ENCODE measurements at regions not wholly inside any gene's neighbourhood (a gene's known extent, or its start where the extent isn't known, plus 50 kb on each side); places are given as distances from the start of the nearest gene placed in this dataset.
"Not testable (repeated sequence)": the region's sequence is repeated elsewhere in the genome, so short reads cannot be mapped to it uniquely, and the experiment has no call there.

DNA sequence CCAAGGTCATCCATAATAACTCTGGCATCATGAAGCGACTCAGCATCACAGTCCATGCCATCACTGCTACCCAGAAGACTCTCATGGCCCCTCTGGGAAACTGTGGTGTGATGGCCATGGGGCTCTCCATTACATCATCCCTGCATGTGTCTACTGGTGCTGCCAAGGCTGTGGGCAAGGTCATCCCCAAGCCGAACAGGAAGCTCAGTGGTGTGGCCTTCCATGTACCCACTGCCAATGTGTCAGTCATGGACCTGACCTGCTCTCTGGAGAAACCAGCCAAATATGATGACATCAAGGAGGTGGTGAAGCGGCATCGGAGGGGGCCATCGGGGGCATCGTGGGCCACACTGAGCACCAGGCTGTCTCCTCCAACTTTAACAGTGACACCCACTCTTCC lies 65.1 kb upstream of the ARHGAP29 start:
- no peak for DNase-seq

DNA sequence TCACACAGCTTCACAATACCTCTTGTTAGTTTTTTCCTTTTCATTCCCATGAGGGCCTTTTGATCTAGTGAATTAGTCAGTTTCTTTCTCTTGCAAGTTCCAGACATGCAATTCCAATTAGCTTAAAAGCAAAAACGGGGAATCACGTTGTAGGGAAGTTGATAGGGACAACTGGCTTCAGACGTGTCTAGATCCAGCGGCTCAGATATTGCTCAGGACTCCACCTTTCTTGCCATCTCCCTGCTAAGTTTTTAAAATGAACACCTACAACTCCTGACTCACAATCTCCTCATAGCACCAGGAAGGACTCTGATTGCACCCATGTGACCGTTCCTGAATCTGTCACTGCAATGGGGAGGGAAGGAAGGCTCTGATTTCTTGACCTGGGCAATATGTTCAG lies 63.8 kb upstream of the ARHGAP29 start:
- no peak for DNase-seq

DNA sequence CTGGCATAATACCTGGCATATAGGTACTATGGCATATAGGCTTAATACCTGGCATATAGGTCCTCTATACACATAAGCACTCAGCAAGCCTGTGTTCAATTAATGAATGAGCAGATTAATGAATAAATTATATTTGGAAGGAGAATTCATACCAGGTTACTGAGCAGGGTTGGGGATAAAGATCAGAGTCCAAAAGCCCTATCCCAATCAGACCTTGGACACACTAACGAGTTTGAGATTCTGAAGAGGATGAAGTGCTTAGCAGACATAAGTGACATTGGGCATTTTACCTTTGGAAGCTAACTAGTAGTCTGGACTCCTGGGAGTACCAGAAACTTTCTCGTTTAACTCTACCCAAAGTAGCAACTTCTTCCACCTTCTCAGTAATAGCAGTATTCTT lies 63.3 kb upstream of the ARHGAP29 start:
- no peak for DNase-seq

DNA sequence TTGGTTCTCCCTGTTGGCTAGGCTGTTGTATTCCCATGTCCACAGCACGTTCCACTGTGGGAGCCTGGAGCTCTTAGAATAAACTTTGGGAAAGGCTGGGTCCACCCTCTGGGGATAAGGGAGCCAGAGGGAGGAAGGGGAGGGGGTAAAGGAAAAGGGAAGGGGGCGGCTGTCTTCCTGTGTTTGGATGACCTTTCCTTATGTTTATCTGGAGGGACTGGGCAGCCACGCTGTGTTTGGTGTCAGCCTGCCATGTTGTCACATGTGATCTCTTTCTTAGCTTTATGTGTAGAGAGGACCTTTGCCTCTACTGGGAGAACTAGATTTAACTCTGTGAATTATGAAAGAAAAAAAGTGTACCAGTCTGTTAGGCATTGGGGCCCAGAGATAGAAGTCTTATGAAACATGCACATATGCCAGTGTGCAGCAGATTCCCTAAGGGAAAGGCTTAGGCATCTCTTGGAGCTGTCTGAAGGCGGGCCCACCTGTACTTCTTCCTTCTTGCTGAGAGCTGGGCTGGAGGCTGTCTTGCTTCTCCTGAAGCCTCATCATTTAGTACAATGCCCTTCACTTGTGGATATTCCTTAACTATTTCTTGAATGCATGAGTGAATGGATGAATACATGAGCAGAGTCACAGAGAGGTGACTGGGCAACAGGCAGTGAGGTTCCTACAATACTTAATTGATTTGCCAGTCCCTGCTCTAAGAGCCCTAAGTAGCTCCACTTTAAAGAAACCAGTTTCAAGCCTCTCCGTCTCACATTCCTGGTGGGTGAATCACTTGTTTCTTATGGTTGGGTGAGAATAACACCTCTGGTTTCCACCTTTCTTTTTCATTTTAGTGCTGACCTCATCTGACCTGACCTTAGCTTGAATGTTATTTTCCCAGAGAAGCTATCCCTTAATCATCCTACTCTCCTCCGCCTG lies 62.5 kb upstream of the ARHGAP29 start:
- no peak for DNase-seq

DNA sequence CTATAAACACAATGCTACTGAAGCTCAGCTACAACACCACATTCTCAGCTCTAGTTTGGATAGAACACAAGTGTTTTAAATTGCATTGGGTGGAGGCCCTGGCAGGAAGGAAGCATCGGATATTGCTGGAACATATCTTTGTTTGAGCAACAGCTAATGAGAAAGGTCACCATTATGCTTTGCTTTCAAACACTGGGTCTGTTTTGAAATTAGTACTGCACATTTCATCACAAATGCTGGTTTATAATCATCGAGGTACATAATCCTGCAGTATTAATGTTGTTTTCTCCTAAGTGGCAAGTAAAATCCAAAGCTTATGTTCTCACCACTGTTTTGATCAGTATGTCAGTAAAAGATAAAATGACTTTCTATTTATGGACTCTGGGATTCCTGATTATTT lies 61.5 kb upstream of the ARHGAP29 start:
- no peak for DNase-seq

DNA sequence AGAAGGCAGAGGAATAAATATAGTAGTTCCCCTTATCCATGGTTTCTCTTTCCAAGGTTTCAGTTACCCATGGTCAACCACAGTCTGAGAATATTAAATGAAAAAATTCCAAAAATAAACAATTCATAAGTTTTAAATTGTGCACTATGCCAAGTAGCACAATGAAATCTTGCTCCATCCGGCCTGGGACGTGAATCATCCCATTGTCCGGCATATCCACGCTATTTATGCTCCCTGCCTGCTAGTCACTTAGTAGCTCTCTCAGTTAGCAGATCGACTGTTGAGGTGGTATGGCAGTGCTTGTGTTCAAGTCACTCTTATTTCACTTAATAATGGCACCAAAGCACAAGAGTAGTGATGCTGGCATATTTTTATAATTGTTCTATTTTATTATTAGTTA lies 58.6 kb upstream of the ARHGAP29 start:
- no peak for DNase-seq

DNA sequence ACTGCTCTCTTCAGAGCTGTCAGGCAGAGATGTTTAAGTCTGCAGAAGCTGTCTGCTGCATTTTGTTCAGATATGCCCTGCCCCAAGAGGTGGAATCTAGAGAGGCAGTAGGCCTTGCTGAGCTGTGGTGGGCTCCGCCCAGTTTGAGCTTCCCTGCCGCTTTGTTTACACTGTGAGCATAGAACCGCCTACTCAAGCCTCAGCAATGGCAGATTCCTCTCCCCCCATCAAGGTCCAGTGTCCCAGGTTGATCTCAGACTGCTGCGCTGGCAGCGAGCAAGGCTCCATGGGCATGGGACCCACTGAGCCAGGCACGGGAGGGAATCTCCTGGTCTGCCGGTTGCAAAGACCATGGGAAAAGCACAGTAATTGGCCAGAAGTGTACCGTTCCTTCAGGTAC lies 55.6 kb upstream of the ARHGAP29 start:
- DNase-seq = not testable (repeated sequence)

DNA sequence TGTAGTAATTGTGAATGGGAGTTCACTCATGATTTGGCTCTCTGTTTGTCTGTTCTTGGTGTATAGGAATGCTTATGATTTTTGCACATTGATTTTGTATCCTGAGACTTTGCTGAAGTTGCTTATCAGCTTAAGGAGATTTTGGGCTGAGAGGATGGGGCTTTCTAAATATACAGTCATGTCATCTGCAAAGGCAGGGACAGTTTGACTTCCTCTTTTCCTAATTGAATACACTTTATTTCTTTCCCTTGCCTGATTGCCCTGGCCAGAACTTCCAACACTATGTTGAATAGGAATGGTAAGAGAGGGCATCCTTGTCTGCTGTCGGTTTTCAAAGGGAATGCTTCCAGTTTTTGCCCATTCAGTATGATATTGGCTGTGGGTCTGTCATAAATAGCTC lies 51.9 kb upstream of the ARHGAP29 start:
- DNase-seq = not testable (repeated sequence)
